Ishikawa (cell line): ENCODE measurements at regions not wholly inside any gene's neighbourhood (a gene's known extent, or its start where the extent isn't known, plus 50 kb on each side); places are given as distances from the start of the nearest gene placed in this dataset.

Experiments used
- CEBPB ChIP-seq: IDR thresholded peaks from 2 replicates; pipeline ENCODE4 v1.6.1; 2012
- CREB1 ChIP-seq: IDR thresholded peaks from 2 replicates; pipeline ENCODE4 v1.6.1; 2012; ENCODE audit warnings: low read depth
- EGR1 ChIP-seq: IDR thresholded peaks from 2 replicates; pipeline ENCODE4 v1.6.1; 2012
- EP300 ChIP-seq: IDR thresholded peaks from 2 replicates; pipeline ENCODE4 v1.6.1; 2012; ENCODE audit warnings: borderline replicate concordance
- FOXM1 ChIP-seq: IDR thresholded peaks from 2 replicates; pipeline ENCODE4 v1.6.1; 2012; ENCODE audit warnings: low read depth, borderline replicate concordance
- NFIC ChIP-seq: IDR thresholded peaks from 2 replicates; pipeline ENCODE4 v1.6.1; 2012
- RAD21 ChIP-seq: IDR thresholded peaks from 2 replicates; pipeline ENCODE4 v1.6.1; 2012; ENCODE audit warnings: low read depth
- TAF1 ChIP-seq: IDR thresholded peaks from 2 replicates; pipeline ENCODE4 v1.6.1; 2012; ENCODE audit warnings: low read depth, mild to moderate bottlenecking
- TCF12 ChIP-seq: IDR thresholded peaks from 2 replicates; pipeline ENCODE4 v1.6.1; 2012; ENCODE audit warnings: low read depth
- TEAD4 ChIP-seq: IDR thresholded peaks from 2 replicates; pipeline ENCODE4 v1.6.1; 2012
- YY1 ChIP-seq: IDR thresholded peaks from 2 replicates; pipeline ENCODE4 v1.6.1; 2012; ENCODE audit warnings: low read depth
- ZBTB7A ChIP-seq: IDR thresholded peaks from 2 replicates; pipeline ENCODE4 v1.6.1; 2012; ENCODE audit warnings: low read depth
- TF ChIP-seq, protein P1 (sequence below): IDR thresholded peaks from 2 replicates; pipeline ENCODE4 v1.6.1; 2012; ENCODE audit warnings: low read depth, mild to moderate bottlenecking
- TF ChIP-seq, protein P2 (sequence below): IDR thresholded peaks from 2 replicates; pipeline ENCODE4 v1.6.1; 2012
- TF ChIP-seq, protein P3 (sequence below): IDR thresholded peaks from 2 replicates; pipeline ENCODE4 v1.6.1; 2012

DNA sequence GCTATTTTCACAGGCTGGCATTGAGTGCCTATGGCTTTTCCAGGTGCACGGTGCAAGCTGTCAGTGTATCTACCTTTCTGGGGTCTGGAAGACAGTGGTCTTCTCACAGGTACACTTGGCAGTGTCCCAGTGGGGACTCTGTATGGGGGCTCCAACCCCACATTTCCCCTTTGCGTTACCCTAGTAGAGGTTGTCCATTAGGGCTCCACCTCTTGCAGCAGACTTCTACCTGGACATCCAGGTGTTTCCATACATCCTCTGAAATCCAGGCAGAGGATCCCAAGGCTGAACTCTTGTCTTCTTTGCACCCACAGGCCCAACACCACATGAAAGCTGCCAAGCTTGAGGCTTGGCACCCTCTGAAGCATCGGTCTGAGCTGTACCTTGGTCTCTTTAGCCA is 735.7 kb upstream of the INTU start:
- TF ChIP-seq CEBPB (no peak), RAD21 (no peak), CREB1 (no peak), FOXM1 (no peak), YY1 (no peak), TAF1 (no peak), TEAD4 (no peak), EP300 (no peak), EGR1 (no peak), ZBTB7A (no peak), TCF12 (no peak), NFIC (no peak)
- TF ChIP-seq, protein P1, sequence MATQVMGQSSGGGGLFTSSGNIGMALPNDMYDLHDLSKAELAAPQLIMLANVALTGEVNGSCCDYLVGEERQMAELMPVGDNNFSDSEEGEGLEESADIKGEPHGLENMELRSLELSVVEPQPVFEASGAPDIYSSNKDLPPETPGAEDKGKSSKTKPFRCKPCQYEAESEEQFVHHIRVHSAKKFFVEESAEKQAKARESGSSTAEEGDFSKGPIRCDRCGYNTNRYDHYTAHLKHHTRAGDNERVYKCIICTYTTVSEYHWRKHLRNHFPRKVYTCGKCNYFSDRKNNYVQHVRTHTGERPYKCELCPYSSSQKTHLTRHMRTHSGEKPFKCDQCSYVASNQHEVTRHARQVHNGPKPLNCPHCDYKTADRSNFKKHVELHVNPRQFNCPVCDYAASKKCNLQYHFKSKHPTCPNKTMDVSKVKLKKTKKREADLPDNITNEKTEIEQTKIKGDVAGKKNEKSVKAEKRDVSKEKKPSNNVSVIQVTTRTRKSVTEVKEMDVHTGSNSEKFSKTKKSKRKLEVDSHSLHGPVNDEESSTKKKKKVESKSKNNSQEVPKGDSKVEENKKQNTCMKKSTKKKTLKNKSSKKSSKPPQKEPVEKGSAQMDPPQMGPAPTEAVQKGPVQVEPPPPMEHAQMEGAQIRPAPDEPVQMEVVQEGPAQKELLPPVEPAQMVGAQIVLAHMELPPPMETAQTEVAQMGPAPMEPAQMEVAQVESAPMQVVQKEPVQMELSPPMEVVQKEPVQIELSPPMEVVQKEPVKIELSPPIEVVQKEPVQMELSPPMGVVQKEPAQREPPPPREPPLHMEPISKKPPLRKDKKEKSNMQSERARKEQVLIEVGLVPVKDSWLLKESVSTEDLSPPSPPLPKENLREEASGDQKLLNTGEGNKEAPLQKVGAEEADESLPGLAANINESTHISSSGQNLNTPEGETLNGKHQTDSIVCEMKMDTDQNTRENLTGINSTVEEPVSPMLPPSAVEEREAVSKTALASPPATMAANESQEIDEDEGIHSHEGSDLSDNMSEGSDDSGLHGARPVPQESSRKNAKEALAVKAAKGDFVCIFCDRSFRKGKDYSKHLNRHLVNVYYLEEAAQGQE: no peak
- TF ChIP-seq, protein P2, sequence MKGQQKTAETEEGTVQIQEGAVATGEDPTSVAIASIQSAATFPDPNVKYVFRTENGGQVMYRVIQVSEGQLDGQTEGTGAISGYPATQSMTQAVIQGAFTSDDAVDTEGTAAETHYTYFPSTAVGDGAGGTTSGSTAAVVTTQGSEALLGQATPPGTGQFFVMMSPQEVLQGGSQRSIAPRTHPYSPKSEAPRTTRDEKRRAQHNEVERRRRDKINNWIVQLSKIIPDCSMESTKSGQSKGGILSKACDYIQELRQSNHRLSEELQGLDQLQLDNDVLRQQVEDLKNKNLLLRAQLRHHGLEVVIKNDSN: no peak
- TF ChIP-seq, protein P3, sequence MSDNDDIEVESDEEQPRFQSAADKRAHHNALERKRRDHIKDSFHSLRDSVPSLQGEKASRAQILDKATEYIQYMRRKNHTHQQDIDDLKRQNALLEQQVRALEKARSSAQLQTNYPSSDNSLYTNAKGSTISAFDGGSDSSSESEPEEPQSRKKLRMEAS: no peak

DNA sequence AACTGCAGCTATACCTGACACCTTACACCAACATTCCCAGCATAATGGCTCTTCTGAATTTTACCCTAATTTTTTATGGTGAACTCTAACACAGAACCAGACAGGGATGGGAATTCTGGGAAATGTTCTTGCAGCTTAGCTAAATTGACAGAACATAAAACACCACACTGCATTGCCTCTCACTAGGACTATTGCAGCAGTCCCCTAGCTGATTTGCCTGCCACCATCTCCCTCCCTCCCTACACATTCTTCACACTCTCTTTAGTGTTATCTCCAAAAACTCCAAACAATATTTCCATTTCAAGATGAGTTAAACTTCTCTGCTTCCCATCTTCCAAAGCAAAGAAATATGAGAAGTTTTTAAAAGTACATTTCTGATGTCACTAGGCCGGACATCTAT is 733.9 kb upstream of the INTU start:
- TF ChIP-seq TCF12: no peak
- TF ChIP-seq, protein P2: no peak

DNA sequence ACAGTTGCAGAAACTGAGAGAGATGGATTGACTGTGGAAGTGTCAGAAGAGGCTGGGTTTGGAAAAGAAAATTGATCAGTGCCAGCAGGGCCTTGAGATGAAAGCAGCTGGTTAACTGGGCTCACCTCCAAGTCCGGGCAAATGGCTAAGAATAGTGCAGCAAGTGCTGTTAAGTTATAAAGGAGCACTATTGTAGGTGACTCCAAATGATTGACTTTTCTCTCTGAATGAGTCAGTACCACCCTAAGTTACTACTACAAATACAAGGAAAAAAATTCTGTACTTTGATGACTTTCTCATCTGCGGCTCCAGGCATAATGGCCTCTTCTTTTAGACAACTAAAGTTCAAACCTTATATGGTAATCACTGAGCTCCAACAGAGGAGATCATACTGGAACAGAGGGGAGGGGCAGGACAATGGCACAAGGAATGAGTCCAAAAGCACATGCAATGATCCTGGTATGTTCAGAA is 733.4 kb upstream of the INTU start:
- TF ChIP-seq CREB1 (no peak), CEBPB (no peak), YY1 (no peak), EP300 (no peak), RAD21 (no peak), NFIC (no peak), FOXM1 (no peak), TAF1 (no peak), EGR1 (no peak), TEAD4 (no peak), TCF12 (no peak), ZBTB7A (no peak)
- TF ChIP-seq, protein P1: no peak
- TF ChIP-seq, protein P3: no peak
- TF ChIP-seq, protein P2: no peak

DNA sequence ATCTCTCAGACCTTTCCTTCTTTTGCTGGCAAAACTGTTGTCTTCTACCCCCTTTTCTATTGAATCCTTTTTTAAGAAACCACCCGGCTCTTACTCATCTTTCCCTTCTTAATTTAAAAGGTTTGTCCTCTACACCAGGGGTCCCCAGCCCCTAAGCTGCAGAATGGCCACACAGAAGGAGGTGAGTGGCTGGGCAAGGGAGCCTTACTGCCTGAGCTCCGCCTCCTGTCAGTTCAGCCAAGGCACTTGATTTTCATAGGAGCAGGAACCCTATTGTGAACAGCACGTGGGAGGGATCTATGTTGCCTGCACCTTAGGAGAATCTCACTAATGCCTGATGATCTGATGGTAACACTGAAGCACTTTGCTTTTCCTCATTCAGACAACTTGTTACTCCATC is 726.3 kb upstream of the INTU start:
- no peak for TF ChIP-seq RAD21
- TF ChIP-seq CEBPB: no peak
- no peak for TF ChIP-seq EP300
- no peak for TF ChIP-seq TCF12
- TF ChIP-seq, protein P3: no peak
- no peak for TF ChIP-seq EGR1
- TF ChIP-seq, protein P2: no peak
- TF ChIP-seq ZBTB7A: no peak
- TF ChIP-seq YY1: no peak
- TF ChIP-seq, protein P1: no peak
- no peak for TF ChIP-seq CREB1
- no peak for TF ChIP-seq TAF1
- TF ChIP-seq TEAD4: no peak
- TF ChIP-seq NFIC: no peak
